ENCODE measurements at regions not wholly inside any gene's neighbourhood (a gene's known extent, or its start where the extent isn't known, plus 50 kb on each side); places are given as distances from the start of the nearest gene placed in this dataset.

DNA sequence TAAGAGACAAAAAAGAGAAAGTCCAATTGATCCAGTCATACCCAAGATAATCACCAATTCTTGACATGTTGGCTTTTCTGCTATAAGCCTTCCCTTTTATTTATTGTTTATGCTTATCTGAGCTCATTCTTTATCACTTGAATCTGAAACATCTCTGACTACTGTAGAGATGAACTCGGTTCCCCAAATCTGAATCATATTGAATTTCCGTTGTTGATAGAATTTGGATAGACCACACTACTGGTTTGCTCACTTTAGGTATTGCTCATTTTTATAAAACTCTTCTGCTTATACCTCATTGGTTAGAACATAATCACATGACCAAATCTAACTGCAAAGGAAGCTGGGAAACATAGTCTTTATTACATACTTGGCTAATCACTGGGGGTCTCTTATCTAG is 236.9 kb downstream of the TRIB2 start:
- Histone ChIP-seq H3K27me3 (ENCODE audit: control insufficient read depth, insufficient read depth, low read length) (no peaks in the 10 kb centered on the region), H3K36me3 (ENCODE audit: control insufficient read depth, insufficient read depth, low read length) (no peaks in the 10 kb centered on the region), H2AFZ (no peak overlapping the region), H3K79me2 (no peaks in the 10 kb centered on the region), H3K4me3 (ENCODE audit: low read depth, low read length) (no peak overlapping the region), H3K4me1 (no peaks in the 10 kb centered on the region), H3K9me3 (ENCODE audit: control insufficient read depth, low read length) (no peaks in the 10 kb centered on the region), H3K9ac (no peak overlapping the region), H3K27ac (no peak overlapping the region), H3K4me2 (ENCODE audit: low read length) (no peak overlapping the region)
- TF ChIP-seq, protein P1, sequence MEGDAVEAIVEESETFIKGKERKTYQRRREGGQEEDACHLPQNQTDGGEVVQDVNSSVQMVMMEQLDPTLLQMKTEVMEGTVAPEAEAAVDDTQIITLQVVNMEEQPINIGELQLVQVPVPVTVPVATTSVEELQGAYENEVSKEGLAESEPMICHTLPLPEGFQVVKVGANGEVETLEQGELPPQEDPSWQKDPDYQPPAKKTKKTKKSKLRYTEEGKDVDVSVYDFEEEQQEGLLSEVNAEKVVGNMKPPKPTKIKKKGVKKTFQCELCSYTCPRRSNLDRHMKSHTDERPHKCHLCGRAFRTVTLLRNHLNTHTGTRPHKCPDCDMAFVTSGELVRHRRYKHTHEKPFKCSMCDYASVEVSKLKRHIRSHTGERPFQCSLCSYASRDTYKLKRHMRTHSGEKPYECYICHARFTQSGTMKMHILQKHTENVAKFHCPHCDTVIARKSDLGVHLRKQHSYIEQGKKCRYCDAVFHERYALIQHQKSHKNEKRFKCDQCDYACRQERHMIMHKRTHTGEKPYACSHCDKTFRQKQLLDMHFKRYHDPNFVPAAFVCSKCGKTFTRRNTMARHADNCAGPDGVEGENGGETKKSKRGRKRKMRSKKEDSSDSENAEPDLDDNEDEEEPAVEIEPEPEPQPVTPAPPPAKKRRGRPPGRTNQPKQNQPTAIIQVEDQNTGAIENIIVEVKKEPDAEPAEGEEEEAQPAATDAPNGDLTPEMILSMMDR (IDR thresholded peaks at IDR 0.05) = no peak

- H3K4me3 ChIP-seq (ENCODE audit: low read depth, low read length) = no peak overlapping the region
- H3K4me2 ChIP-seq (ENCODE audit: low read length) = no peak overlapping the region
- no peak overlapping the region for H3K9ac ChIP-seq
- no peaks in the 10 kb centered on the region for H3K36me3 ChIP-seq (ENCODE audit: control insufficient read depth, insufficient read depth, low read length)
- H2AFZ ChIP-seq = no peak overlapping the region
- H3K27ac ChIP-seq = no peak overlapping the region
- H3K9me3 ChIP-seq (ENCODE audit: control insufficient read depth, low read length) = no peaks in the 10 kb centered on the region
- H3K4me1 ChIP-seq = no peaks in the 10 kb centered on the region
- no peaks in the 10 kb centered on the region for H3K79me2 ChIP-seq
- H3K27me3 ChIP-seq (ENCODE audit: control insufficient read depth, insufficient read depth, low read length) = no peaks in the 10 kb centered on the region
- TF ChIP-seq, protein P1 (IDR thresholded peaks at IDR 0.05) = no peak
Observed at GRCh38 chr2:12955864-12956263, 239.1 kb downstream of the TRIB2 start.

- H2AFZ ChIP-seq = no peak overlapping the region
- no peak overlapping the region for H3K9ac ChIP-seq
- H3K36me3 ChIP-seq (ENCODE audit: control insufficient read depth, insufficient read depth, low read length) = no peaks in the 10 kb centered on the region
- no peak overlapping the region for H3K4me2 ChIP-seq (ENCODE audit: low read length)
- H3K4me1 ChIP-seq = no peaks in the 10 kb centered on the region
- no peaks in the 10 kb centered on the region for H3K9me3 ChIP-seq (ENCODE audit: control insufficient read depth, low read length)
- no peaks in the 10 kb centered on the region for H3K27me3 ChIP-seq (ENCODE audit: control insufficient read depth, insufficient read depth, low read length)
- H3K79me2 ChIP-seq = no peaks in the 10 kb centered on the region
- H3K4me3 ChIP-seq (ENCODE audit: low read depth, low read length) = no peak overlapping the region
- H3K27ac ChIP-seq = no peak overlapping the region
- TF ChIP-seq, protein P1 (IDR thresholded peaks at IDR 0.05) = no peak
Observed at GRCh38 chr2:12957251-12957650, 240.5 kb downstream of the TRIB2 start.

DNA sequence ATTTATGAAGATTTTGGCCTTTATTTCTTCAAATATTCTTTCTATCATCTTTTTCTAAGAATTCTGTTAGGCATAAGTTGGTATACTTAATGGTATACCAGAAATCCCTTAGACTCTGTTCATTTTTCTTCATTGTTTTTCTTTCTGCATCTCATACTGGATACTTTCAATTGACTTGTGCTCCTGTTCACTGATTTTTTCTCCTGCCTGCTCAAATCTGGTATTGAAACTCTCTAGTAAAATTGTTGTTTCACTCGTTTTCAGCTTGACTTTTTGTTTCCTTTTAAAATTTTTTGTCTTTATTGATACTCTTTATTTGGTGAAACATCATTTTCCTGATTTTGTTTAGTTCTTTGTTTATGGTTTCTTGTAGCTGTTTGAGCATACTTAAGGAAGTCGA is 243.2 kb downstream of the TRIB2 start:
- TF ChIP-seq, protein P1 (IDR thresholded peaks at IDR 0.05) = no peak

DNA sequence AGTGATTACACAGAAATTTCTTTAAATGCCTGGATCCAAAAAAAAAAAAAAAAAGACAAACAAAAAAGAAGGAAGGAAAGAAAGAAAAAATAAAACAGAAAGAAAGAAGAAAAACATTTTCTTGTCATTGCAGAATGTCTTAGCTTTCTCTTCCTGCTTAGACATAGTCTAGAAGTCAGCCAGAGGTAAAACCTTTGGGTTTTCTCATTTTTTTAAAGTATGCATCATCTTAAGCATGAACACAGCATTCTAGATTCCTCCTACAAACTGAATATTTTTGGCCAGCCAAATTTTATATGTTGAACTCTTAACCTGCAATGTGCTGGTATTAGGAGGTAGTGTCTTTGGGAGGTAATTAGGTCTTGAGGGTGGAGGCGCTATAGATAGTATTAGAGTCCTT is 243.9 kb downstream of the TRIB2 start:
- H2AFZ ChIP-seq = no peak overlapping the region
- H3K27me3 ChIP-seq (ENCODE audit: control insufficient read depth, insufficient read depth, low read length) = no peaks in the 10 kb centered on the region
- no peaks in the 10 kb centered on the region for H3K36me3 ChIP-seq (ENCODE audit: control insufficient read depth, insufficient read depth, low read length)
- H3K27ac ChIP-seq = no peak overlapping the region
- no peak overlapping the region for H3K4me3 ChIP-seq (ENCODE audit: low read depth, low read length)
- H3K79me2 ChIP-seq = no peaks in the 10 kb centered on the region
- no peaks in the 10 kb centered on the region for H3K9me3 ChIP-seq (ENCODE audit: control insufficient read depth, low read length)
- TF ChIP-seq, protein P1 (IDR thresholded peaks at IDR 0.05) = no peak
- H3K9ac ChIP-seq = no peak overlapping the region
- H3K4me1 ChIP-seq = no peaks in the 10 kb centered on the region
- no peak overlapping the region for H3K4me2 ChIP-seq (ENCODE audit: low read length)

More for the DNA sequence above, 243.2 kb downstream of the TRIB2 start:
- Histone ChIP-seq H3K4me1 (no peaks in the 10 kb centered on the region), H2AFZ (no peak overlapping the region), H3K4me2 (ENCODE audit: low read length) (no peak overlapping the region), H3K9ac (no peak overlapping the region), H3K4me3 (ENCODE audit: low read depth, low read length) (no peak overlapping the region), H3K79me2 (no peaks in the 10 kb centered on the region), H3K36me3 (ENCODE audit: control insufficient read depth, insufficient read depth, low read length) (no peaks in the 10 kb centered on the region), H3K27me3 (ENCODE audit: control insufficient read depth, insufficient read depth, low read length) (no peaks in the 10 kb centered on the region), H3K27ac (no peak overlapping the region), H3K9me3 (ENCODE audit: control insufficient read depth, low read length) (no peaks in the 10 kb centered on the region)

All from parathyroid adenoma (tissue), 2 donors.